K562 (cell line): ENCODE measurements at regions not wholly inside any gene's neighbourhood (a gene's known extent, or its start where the extent isn't known, plus 50 kb on each side); places are given as distances from the start of the nearest gene placed in this dataset.

Experiments used
- BRF1 ChIP-seq: IDR thresholded peaks from 3 replicates; pipeline ENCODE4 v1.6.1; 2011; ENCODE audit warnings: borderline replicate concordance, mild to moderate bottlenecking; ENCODE audit not compliant: insufficient read length; ENCODE audit errors: extremely low read depth
- CTCF ChIP-seq, 3 experiments: IDR thresholded peaks in 2 of 3; conservative IDR thresholded peaks in 1 of 3; 2 replicates each; pipeline ENCODE4 v1.5.1; 2011 to 2012; ENCODE audit warnings: low read length in 3 of 3, mild to moderate bottlenecking in 3 of 3, control low read depth in 2 of 3, improper control_type of control experiment in 1 of 3, inconsistent platforms in 1 of 3, low read depth in 1 of 3, mixed read lengths in 1 of 3, moderate library complexity in 1 of 3; ENCODE audit not compliant: insufficient read depth in 2 of 3
- EHMT2 ChIP-seq: fragments of 450-650 bp; IDR thresholded peaks from 2 replicates; pipeline ENCODE4 v1.6.1; 2018; ENCODE audit warnings: antibody characterized with exemption
- HCFC1 ChIP-seq: IDR thresholded peaks from 2 replicates; pipeline ENCODE4 v1.6.1; 2012; ENCODE audit warnings: low read depth, low read length, improper control_type of control experiment
- MAFK ChIP-seq: IDR thresholded peaks from 2 replicates; pipeline ENCODE4 v1.6.1; 2011; ENCODE audit warnings: low read length, improper control_type of control experiment
- TCFL5 ChIP-seq: fragments of 250-450 bp; sonication (Bioruptor Pico); conservative IDR thresholded peaks from 2 replicates; pipeline ENCODE4 v1.6.1; 2021; ENCODE audit warnings: mild to moderate bottlenecking, moderate library complexity, matching md5 sums

- no peak for TF ChIP-seq BRF1
- no peak for TF ChIP-seq CTCF (IDR thresholded peaks at IDR 0.05 in 2 of 3, conservative IDR thresholded peaks at IDR 0.05 in 1 of 3; ENCODE audit: insufficient read depth in 2 of 3, low read depth in 1 of 3, low read length in 3 of 3)
- TF ChIP-seq HCFC1, result no peak
- TF ChIP-seq MAFK, result no peak
- TF ChIP-seq EHMT2, result no peak
- no peak for TF ChIP-seq TCFL5 (CRISPR knock-in tag)
Measured at GRCh38 chr5:2329741-2330140, 421.7 kb downstream of the IRX2 start.
